ENCODE measurements at regions not wholly inside any gene's neighbourhood (a gene's known extent, or its start where the extent isn't known, plus 50 kb on each side); places are given as distances from the start of the nearest gene placed in this dataset.

- Histone ChIP-seq H3K9ac (ENCODE audit: low read length in 2 of 2) (no peak overlapping the region), H3K27ac (ENCODE audit: low read length) (no peak overlapping the region), H3K27me3 (ENCODE audit: control insufficient read depth in 1 of 2, insufficient read depth in 2 of 2, low read length in 2 of 2) (no peaks in the 10 kb centered on the region), H3K36me3 (ENCODE audit: control insufficient read depth in 2 of 2, insufficient read depth in 2 of 2, low read length in 2 of 2) (no peaks in the 10 kb centered on the region), H3K4me3 (ENCODE audit: low read length in 2 of 2) (no peak overlapping the region), H3K9me3 (ENCODE audit: control insufficient read depth in 2 of 2, low read length in 2 of 2) (no peaks in the 10 kb centered on the region), H3K4me1 (ENCODE audit: control insufficient read depth, insufficient read depth, low read length) (no peaks in the 10 kb centered on the region)
Observed at GRCh38 chr2:66382091-66382490, 52.8 kb upstream of the MEIS1 start.

DNA sequence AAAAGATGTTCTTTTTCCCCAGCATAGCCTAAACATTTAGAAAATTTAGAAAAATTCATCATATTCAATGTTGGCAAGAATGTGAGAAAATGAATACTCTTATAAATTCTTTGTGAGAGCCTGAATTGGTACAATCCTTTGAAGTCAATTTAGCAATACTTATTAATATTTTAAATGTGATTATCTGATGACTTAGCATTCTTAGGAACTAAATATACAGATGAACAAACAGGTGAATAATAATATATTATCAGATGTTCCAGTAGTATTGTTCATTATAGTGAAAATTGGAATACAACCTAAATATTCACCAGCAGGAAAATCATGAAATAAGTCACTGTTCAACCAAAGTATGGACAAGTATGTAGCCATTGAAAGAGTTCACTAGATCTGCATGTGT lies 55.5 kb upstream of the MEIS1 start:
- no peak overlapping the region for H3K9ac ChIP-seq (ENCODE audit: low read length in 2 of 2)
- no peaks in the 10 kb centered on the region for H3K27me3 ChIP-seq (ENCODE audit: control insufficient read depth in 1 of 2, insufficient read depth in 2 of 2, low read length in 2 of 2)
- H3K4me3 ChIP-seq (ENCODE audit: low read length in 2 of 2): no peak overlapping the region
- no peaks in the 10 kb centered on the region for H3K9me3 ChIP-seq (ENCODE audit: control insufficient read depth in 2 of 2, low read length in 2 of 2)
- no peaks in the 10 kb centered on the region for H3K36me3 ChIP-seq (ENCODE audit: control insufficient read depth in 2 of 2, insufficient read depth in 2 of 2, low read length in 2 of 2)
- no peaks in the 10 kb centered on the region for H3K4me1 ChIP-seq (ENCODE audit: control insufficient read depth, insufficient read depth, low read length)
- H3K27ac ChIP-seq (ENCODE audit: low read length): no peak overlapping the region

DNA sequence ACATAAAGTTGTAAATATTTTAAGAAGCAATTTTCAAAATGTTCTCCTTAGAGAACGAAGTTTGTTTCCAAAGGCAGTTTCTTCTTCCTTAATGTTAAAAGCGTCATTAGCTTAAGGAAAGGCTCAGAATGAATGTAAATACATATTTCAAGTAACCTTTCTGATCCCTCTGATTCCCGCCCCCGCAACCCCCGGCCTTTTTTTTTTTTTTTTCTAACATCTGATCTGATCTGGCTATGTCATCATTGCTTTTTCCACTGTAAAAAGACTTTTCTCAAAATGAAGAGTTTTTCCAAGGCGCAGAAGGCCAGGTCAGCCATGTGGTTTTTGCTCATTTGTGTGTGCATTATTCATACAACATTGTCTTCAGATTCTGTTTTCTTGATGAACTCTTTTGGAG lies 57.1 kb upstream of the MEIS1 start:
- H3K9ac ChIP-seq (ENCODE audit: low read length in 2 of 2): no peak overlapping the region
- no peaks in the 10 kb centered on the region for H3K9me3 ChIP-seq (ENCODE audit: control insufficient read depth in 2 of 2, low read length in 2 of 2)
- no peaks in the 10 kb centered on the region for H3K27me3 ChIP-seq (ENCODE audit: control insufficient read depth in 1 of 2, insufficient read depth in 2 of 2, low read length in 2 of 2)

GRCh38 chr2:66370824-66371223 lies 64.1 kb upstream of the MEIS1 start:
- Histone ChIP-seq H3K36me3 (ENCODE audit: control insufficient read depth in 2 of 2, insufficient read depth in 2 of 2, low read length in 2 of 2) (no peaks in the 10 kb centered on the region), H3K4me3 (ENCODE audit: low read length in 2 of 2) (no peak overlapping the region), H3K27ac (ENCODE audit: low read length) (no peak overlapping the region), H3K9ac (ENCODE audit: low read length in 2 of 2) (no peak overlapping the region), H3K9me3 (ENCODE audit: control insufficient read depth in 2 of 2, low read length in 2 of 2) (no peaks in the 10 kb centered on the region), H3K4me1 (ENCODE audit: control insufficient read depth, insufficient read depth, low read length) (no peaks in the 10 kb centered on the region), H3K27me3 (ENCODE audit: control insufficient read depth in 1 of 2, insufficient read depth in 2 of 2, low read length in 2 of 2) (no peaks in the 10 kb centered on the region)

More for the DNA sequence above, 57.1 kb upstream of the MEIS1 start:
- no peaks in the 10 kb centered on the region for H3K36me3 ChIP-seq (ENCODE audit: control insufficient read depth in 2 of 2, insufficient read depth in 2 of 2, low read length in 2 of 2)
- H3K27ac ChIP-seq (ENCODE audit: low read length): no peak overlapping the region
- H3K4me3 ChIP-seq (ENCODE audit: low read length in 2 of 2): no peak overlapping the region
- no peaks in the 10 kb centered on the region for H3K4me1 ChIP-seq (ENCODE audit: control insufficient read depth, insufficient read depth, low read length)

- H3K9me3 ChIP-seq (ENCODE audit: control insufficient read depth in 2 of 2, low read length in 2 of 2): no peaks in the 10 kb centered on the region
- H3K36me3 ChIP-seq (ENCODE audit: control insufficient read depth in 2 of 2, insufficient read depth in 2 of 2, low read length in 2 of 2): no peaks in the 10 kb centered on the region
- H3K9ac ChIP-seq (ENCODE audit: low read length in 2 of 2): no peak overlapping the region
- no peak overlapping the region for H3K27ac ChIP-seq (ENCODE audit: low read length)
- peaks cover 4% of the 10 kb centered on the region for H3K4me1 ChIP-seq (ENCODE audit: control insufficient read depth, insufficient read depth, low read length)
- H3K27me3 ChIP-seq (ENCODE audit: control insufficient read depth in 1 of 2, insufficient read depth in 2 of 2, low read length in 2 of 2): no peaks in the 10 kb centered on the region
- no peak overlapping the region for H3K4me3 ChIP-seq (ENCODE audit: low read length in 2 of 2)
Observed at GRCh38 chr2:66366619-66367018, 68.3 kb upstream of the MEIS1 start.

DNA sequence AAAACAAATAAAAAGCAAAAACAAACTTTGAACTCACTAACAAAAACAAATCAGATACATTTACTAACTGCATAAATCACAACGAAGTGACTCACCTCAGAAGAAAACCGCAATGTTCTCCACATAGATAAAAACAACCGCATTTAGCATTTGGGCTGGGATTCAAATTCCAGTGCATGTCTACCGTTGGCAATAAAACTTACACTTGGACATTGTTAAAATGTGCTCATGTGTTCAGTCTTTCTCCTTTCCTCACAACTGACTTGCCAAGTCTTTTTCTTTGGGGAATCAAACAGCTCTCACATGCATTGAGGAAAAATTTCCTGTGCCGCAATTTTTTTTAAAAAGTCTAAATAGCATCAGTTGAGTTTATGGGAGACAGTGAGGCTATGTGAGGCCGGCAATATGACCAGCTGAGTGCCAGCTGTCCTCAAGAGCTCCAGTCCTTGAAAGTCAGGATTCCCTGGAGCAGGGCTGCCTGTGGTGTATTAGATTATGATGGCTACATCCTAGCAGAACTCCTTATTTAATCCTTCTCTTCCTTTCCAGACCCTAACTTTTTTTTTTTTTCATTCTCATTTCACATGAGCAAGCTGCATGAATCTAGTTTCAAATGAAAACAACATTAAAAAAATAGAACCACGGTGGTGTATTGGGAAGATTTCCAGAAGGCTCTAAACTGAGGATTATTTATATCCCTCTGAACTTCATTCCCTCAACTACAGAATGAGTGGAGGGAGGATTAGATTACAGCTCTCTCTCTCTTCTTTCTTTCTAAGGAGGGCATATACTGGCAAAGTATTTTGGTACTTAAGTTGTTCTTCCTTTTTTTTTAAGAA lies 70.2 kb upstream of the MEIS1 start:
- H3K9ac ChIP-seq (ENCODE audit: low read length in 2 of 2): no peak overlapping the region
- H3K9me3 ChIP-seq (ENCODE audit: control insufficient read depth in 2 of 2, low read length in 2 of 2): no peaks in the 10 kb centered on the region
- peak overlapping the region in 1 of 2 donors; percentile 14 for H3K4me3 ChIP-seq (ENCODE audit: low read length in 2 of 2)
- H3K4me1 ChIP-seq (ENCODE audit: control insufficient read depth, insufficient read depth, low read length): peaks cover 4% of the 10 kb centered on the region
- peak overlapping the region; percentile 19 for H3K27ac ChIP-seq (ENCODE audit: low read length)
- H3K36me3 ChIP-seq (ENCODE audit: control insufficient read depth in 2 of 2, insufficient read depth in 2 of 2, low read length in 2 of 2): no peaks in the 10 kb centered on the region
- no peaks in the 10 kb centered on the region for H3K27me3 ChIP-seq (ENCODE audit: control insufficient read depth in 1 of 2, insufficient read depth in 2 of 2, low read length in 2 of 2)

DNA sequence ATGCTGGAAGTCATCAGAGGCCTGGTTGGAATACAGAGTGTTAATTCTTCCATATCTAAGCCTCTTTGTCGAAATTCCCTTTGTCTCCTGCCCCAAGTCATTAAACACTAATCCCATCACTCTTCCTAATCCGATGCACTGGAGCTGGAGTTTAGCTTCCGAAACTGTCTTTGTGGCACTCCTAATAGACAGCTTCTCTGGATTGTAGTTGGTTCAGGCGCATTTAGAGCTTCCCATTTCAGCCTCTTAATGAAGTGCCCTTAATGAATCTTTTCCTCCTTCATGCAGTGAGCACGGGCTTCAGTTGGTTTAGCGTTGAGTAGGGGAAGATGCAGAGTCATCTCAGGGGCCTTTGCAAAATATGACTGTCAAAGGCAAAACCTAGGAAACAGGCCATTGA lies 72.2 kb upstream of the MEIS1 start:
- Histone ChIP-seq H3K27me3 (ENCODE audit: control insufficient read depth in 1 of 2, insufficient read depth in 2 of 2, low read length in 2 of 2) (no peaks in the 10 kb centered on the region), H3K4me1 (ENCODE audit: control insufficient read depth, insufficient read depth, low read length) (peaks cover 4% of the 10 kb centered on the region), H3K9ac (ENCODE audit: low read length in 2 of 2) (no peak overlapping the region), H3K27ac (ENCODE audit: low read length) (no peak overlapping the region), H3K36me3 (ENCODE audit: control insufficient read depth in 2 of 2, insufficient read depth in 2 of 2, low read length in 2 of 2) (no peaks in the 10 kb centered on the region), H3K9me3 (ENCODE audit: control insufficient read depth in 2 of 2, low read length in 2 of 2) (no peaks in the 10 kb centered on the region), H3K4me3 (ENCODE audit: low read length in 2 of 2) (no peak overlapping the region)

GRCh38 chr2:66346231-66346664 lies 88.7 kb upstream of the MEIS1 start:
- Histone ChIP-seq H3K27me3 (ENCODE audit: control insufficient read depth in 1 of 2, insufficient read depth in 2 of 2, low read length in 2 of 2) (no peaks in the 10 kb centered on the region), H3K9me3 (ENCODE audit: control insufficient read depth in 2 of 2, low read length in 2 of 2) (no peaks in the 10 kb centered on the region), H3K4me1 (ENCODE audit: control insufficient read depth, insufficient read depth, low read length) (no peaks in the 10 kb centered on the region), H3K27ac (ENCODE audit: low read length) (no peak overlapping the region), H3K9ac (ENCODE audit: low read length in 2 of 2) (no peak overlapping the region), H3K36me3 (ENCODE audit: control insufficient read depth in 2 of 2, insufficient read depth in 2 of 2, low read length in 2 of 2) (no peaks in the 10 kb centered on the region), H3K4me3 (ENCODE audit: low read length in 2 of 2) (no peak overlapping the region)

- no peaks in the 10 kb centered on the region for H3K4me1 ChIP-seq (ENCODE audit: control insufficient read depth, insufficient read depth, low read length)
- H3K36me3 ChIP-seq (ENCODE audit: control insufficient read depth in 2 of 2, insufficient read depth in 2 of 2, low read length in 2 of 2): no peaks in the 10 kb centered on the region
- H3K9ac ChIP-seq (ENCODE audit: low read length in 2 of 2): no peak overlapping the region
- no peaks in the 10 kb centered on the region for H3K27me3 ChIP-seq (ENCODE audit: control insufficient read depth in 1 of 2, insufficient read depth in 2 of 2, low read length in 2 of 2)
- no peak overlapping the region for H3K27ac ChIP-seq (ENCODE audit: low read length)
- H3K4me3 ChIP-seq (ENCODE audit: low read length in 2 of 2): no peak overlapping the region
- H3K9me3 ChIP-seq (ENCODE audit: control insufficient read depth in 2 of 2, low read length in 2 of 2): no peaks in the 10 kb centered on the region
Observed at GRCh38 chr2:66344087-66344663, 90.8 kb upstream of the MEIS1 start.

GRCh38 chr2:66343259-66343658 lies 91.7 kb upstream of the MEIS1 start:
- Histone ChIP-seq H3K27me3 (ENCODE audit: control insufficient read depth in 1 of 2, insufficient read depth in 2 of 2, low read length in 2 of 2) (no peaks in the 10 kb centered on the region), H3K4me1 (ENCODE audit: control insufficient read depth, insufficient read depth, low read length) (no peaks in the 10 kb centered on the region), H3K36me3 (ENCODE audit: control insufficient read depth in 2 of 2, insufficient read depth in 2 of 2, low read length in 2 of 2) (no peaks in the 10 kb centered on the region), H3K9ac (ENCODE audit: low read length in 2 of 2) (no peak overlapping the region), H3K4me3 (ENCODE audit: low read length in 2 of 2) (no peak overlapping the region), H3K27ac (ENCODE audit: low read length) (no peak overlapping the region), H3K9me3 (ENCODE audit: control insufficient read depth in 2 of 2, low read length in 2 of 2) (no peaks in the 10 kb centered on the region)

- Histone ChIP-seq H3K9ac (ENCODE audit: low read length in 2 of 2) (no peak overlapping the region), H3K27ac (ENCODE audit: low read length) (no peak overlapping the region), H3K9me3 (ENCODE audit: control insufficient read depth in 2 of 2, low read length in 2 of 2) (no peaks in the 10 kb centered on the region), H3K27me3 (ENCODE audit: control insufficient read depth in 1 of 2, insufficient read depth in 2 of 2, low read length in 2 of 2) (no peaks in the 10 kb centered on the region), H3K4me3 (ENCODE audit: low read length in 2 of 2) (no peak overlapping the region), H3K36me3 (ENCODE audit: control insufficient read depth in 2 of 2, insufficient read depth in 2 of 2, low read length in 2 of 2) (no peaks in the 10 kb centered on the region), H3K4me1 (ENCODE audit: control insufficient read depth, insufficient read depth, low read length) (no peaks in the 10 kb centered on the region)
Observed at GRCh38 chr2:66340521-66340920, 94.4 kb upstream of the MEIS1 start.
